Naive thymus-derived CD8-positive, alpha-beta T cell (primary cell): ENCODE measurements at regions not wholly inside any gene's neighbourhood (a gene's known extent, or its start where the extent isn't known, plus 50 kb on each side); places are given as distances from the start of the nearest gene placed in this dataset.

Experiments
- ATAC-seq, 2 donors: fragments of 150-1000 bp; cut with Tn5 transposase in 1 of 2; sonication (Bioruptor Pico), chemical (Tn5 transposase) in 1 of 2; 1 replicate in 1 of 2; 2 replicates in 1 of 2; pipeline ENCODE4 v1.10.0; 2021; ENCODE audit warnings: mild to moderate bottlenecking in 2 of 2, moderate library complexity in 2 of 2
- POLR2A ChIA-PET: fragments of 350-600 bp; sonication (Branson Sonifier 250); formaldehyde crosslinking; loops from one replicate; lab custom pipeline; 2021; ENCODE audit warnings: antibody characterized with exemption; lab: Charles Lee
- DNase-seq, 10 donors: peaks; one replicate each; pipeline versions ENCODE4 v3.0.0 to v3.0.0-alpha.2; 2020 to 2022
- H3K27ac Mint-ChIP-seq, 10 donors: one replicate each; pipeline ENCODE4 v1.8.0; 2020 to 2022; ENCODE audit warnings: mild to moderate bottlenecking in 10 of 10, mixed read lengths in 10 of 10, moderate library complexity in 4 of 10, inconsistent platforms in 1 of 10
- H3K27me3 Mint-ChIP-seq, 5 donors: one replicate each; pipeline ENCODE4 v1.8.0; 2021 to 2022; ENCODE audit warnings: mixed read lengths in 5 of 5
- H3K36me3 Mint-ChIP-seq, 3 donors: one replicate each; pipeline ENCODE4 v1.8.0; 2020 to 2022; ENCODE audit warnings: mixed read lengths in 3 of 3, mild to moderate bottlenecking in 2 of 3, inconsistent platforms in 1 of 3
- H3K4me1 Mint-ChIP-seq, 4 donors: one replicate each; pipeline ENCODE4 v1.8.0; 2021 to 2022; ENCODE audit warnings: mixed read lengths in 4 of 4
- H3K4me3 Mint-ChIP-seq, 10 donors: one replicate each; pipeline ENCODE4 v1.8.0; 2020 to 2022; ENCODE audit warnings: mild to moderate bottlenecking in 10 of 10, mixed read lengths in 10 of 10, moderate library complexity in 6 of 10, inconsistent platforms in 1 of 10
- H3K9me3 Mint-ChIP-seq, 9 donors: one replicate each; pipeline ENCODE4 v1.8.0; 2020 to 2022; ENCODE audit warnings: mixed read lengths in 9 of 9, mild to moderate bottlenecking in 3 of 9, inconsistent platforms in 1 of 9, moderate library complexity in 1 of 9

DNA sequence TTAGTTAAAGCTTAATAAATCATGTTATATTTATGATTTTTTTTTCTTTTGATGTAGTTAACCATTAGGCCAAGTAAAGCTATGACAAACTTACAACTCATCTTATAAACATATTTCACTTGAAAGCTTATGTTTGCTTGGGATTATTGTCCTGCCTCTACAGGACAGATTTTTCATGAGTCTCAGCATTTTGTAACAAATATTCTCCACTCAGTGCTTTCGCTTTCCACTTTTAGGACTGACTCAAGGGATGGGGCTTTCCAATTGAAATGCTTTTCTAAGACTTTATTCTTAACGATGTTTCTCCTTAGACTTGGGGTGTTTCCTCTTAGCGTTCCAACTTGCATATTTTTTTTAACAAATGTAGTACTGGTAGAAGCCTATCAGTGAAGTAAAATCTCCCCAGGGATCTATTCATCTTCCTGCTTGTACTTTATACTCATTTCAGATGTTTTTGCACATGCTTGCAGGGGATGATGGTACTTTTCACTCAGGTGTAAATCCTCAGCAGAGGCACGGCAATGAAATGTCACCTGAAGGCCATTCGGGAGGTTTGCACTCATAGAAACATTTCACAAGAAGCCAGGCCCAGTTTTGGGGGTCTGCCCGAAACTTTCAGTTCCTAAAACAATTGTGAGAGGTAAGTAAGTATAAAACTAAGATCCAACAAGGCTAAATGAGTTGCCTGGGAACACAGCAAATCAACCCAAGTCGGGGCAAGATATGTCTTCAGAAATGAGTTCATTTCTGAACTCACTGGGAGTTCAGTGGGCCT is 298.1 kb upstream of the FOXQ1 start:
- Mint-ChIP-seq H3K9me3 (peaks cover 0 to 13% (median 2%) of the 10 kb centered on the region in 9 donors), H3K4me1 (peaks cover 0 to 2% (median 0%) of the 10 kb centered on the region in 4 donors), H3K36me3 (no peaks in the 10 kb centered on the region), H3K4me3 (no peak overlapping the region), H3K27me3 (peaks cover 12 to 29% (median 16%) of the 10 kb centered on the region in 5 donors), H3K27ac (no peak overlapping the region)
- POLR2A ChIA-PET, result no interaction called here
- DNase-seq (no peak), ATAC-seq (no peak)

- POLR2A ChIA-PET, result no interaction called here
- H3K9me3 Mint-ChIP-seq, result peaks cover 0 to 4% (median 0%) of the 10 kb centered on the region in 9 donors
- H3K36me3 Mint-ChIP-seq, result no peaks in the 10 kb centered on the region
- no peak for ATAC-seq
- H3K27me3 Mint-ChIP-seq, result peaks cover 12 to 39% (median 25%) of the 10 kb centered on the region in 5 donors
- peaks cover 0 to 2% (median 0%) of the 10 kb centered on the region in 4 donors for H3K4me1 Mint-ChIP-seq
- DNase-seq, result no peak
- no peak overlapping the region for H3K27ac Mint-ChIP-seq
- no peak overlapping the region for H3K4me3 Mint-ChIP-seq
Observed at GRCh38 chr6:1009103-1009502, 302.8 kb upstream of the FOXQ1 start.

GRCh38 chr6:1007159-1007558 is 304.7 kb upstream of the FOXQ1 start:
- no peaks in the 10 kb centered on the region for H3K36me3 Mint-ChIP-seq
- no peak overlapping the region for H3K4me3 Mint-ChIP-seq
- H3K4me1 Mint-ChIP-seq, result peaks cover 0 to 2% (median 0%) of the 10 kb centered on the region in 4 donors
- H3K27ac Mint-ChIP-seq, result no peak overlapping the region
- peaks cover 10 to 47% (median 21%) of the 10 kb centered on the region in 5 donors for H3K27me3 Mint-ChIP-seq
- no peak for ATAC-seq
- no peak for DNase-seq
- H3K9me3 Mint-ChIP-seq, result no peaks in the 10 kb centered on the region
- POLR2A ChIA-PET, result no interaction called here

DNA sequence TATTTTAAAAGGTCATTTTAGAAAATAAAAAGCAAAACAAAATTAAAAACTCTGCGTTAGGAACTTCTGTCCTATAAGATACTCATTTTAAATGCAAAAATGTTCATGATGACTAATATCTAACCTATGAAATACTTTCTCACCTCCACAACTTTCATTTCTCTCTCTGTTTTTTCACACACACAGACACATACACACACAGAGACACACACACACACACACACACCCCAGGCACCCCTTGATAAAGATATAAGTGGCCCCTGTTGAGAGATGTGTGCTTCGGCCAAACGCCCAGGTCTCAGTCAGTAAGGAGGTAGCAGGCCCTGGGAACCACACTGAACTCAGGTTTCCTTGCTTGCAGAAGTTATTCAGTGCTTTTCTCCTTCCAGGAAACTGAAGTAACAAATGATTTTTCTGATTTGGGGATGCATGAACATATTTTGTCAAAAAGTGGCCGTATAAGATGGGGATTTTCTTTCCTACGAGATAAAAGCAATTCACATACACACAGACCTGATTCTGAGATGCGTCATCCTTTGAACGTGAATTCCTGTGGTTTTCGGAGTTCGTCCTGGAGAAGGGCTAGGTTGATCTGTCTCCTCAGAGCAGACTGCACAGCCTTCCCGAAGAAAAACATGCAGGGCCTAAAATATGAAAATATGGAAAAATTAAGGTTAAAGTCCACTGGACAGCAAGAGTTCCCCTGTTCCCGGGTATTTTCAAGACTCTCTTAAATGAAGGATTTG is 306.8 kb upstream of the FOXQ1 start:
- Mint-ChIP-seq H3K9me3 (no peaks in the 10 kb centered on the region), H3K27me3 (peaks cover 6 to 33% (median 14%) of the 10 kb centered on the region in 5 donors), H3K4me1 (peaks cover 0 to 2% (median 0%) of the 10 kb centered on the region in 4 donors), H3K36me3 (no peaks in the 10 kb centered on the region), H3K4me3 (no peak overlapping the region), H3K27ac (no peak overlapping the region)
- no peak for ATAC-seq
- POLR2A ChIA-PET, result no interaction called here
- DNase-seq, result no peak

GRCh38 chr6:1003394-1004160 is 308.3 kb upstream of the FOXQ1 start:
- Mint-ChIP-seq H3K4me3 (no peak overlapping the region), H3K27me3 (peaks cover 3 to 22% (median 14%) of the 10 kb centered on the region in 5 donors), H3K36me3 (no peaks in the 10 kb centered on the region), H3K4me1 (no peaks in the 10 kb centered on the region), H3K27ac (no peak overlapping the region), H3K9me3 (no peaks in the 10 kb centered on the region)
- no peak for ATAC-seq
- POLR2A ChIA-PET, result no interaction called here
- DNase-seq, result no peak

GRCh38 chr6:1002989-1003388 is 308.9 kb upstream of the FOXQ1 start:
- Mint-ChIP-seq H3K36me3 (no peaks in the 10 kb centered on the region), H3K27ac (no peak overlapping the region), H3K4me3 (no peak overlapping the region), H3K27me3 (peaks cover 4 to 28% (median 14%) of the 10 kb centered on the region in 5 donors), H3K4me1 (no peaks in the 10 kb centered on the region), H3K9me3 (no peaks in the 10 kb centered on the region)
- ATAC-seq, result no peak
- POLR2A ChIA-PET, result no interaction called here
- no peak for DNase-seq

DNA sequence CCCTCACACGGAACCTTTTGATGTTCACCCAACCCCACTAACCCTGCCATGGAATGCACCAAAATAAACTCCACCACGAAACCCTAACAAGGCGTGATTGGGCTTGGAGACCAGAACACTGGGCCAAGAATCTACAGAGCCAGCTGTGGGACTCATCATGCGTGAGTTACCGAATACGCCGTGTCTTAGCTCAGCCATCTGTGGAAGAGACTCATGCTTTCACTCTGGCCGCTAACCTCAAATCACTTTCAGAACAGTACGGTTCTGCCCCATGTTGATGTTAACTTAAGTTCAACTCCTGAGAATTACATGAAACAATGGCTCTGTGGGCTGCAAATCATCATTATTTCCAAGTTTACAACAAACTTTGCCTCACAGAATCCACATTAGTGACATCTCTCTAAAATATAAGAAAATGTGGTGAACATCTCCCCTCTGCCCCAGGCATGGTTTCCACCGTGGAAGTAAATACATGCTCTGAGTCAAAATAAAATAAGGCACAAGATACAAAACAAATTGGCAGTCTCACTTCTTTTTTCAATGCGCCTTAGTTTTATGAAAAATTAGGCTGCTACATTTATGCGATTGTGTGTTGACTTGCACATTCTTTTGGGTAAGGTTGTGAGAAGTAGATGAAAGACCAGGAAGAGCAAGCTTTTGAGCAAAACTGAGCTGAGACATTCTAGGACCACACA is 308.9 kb upstream of the EXOC2 start:
- POLR2A ChIA-PET, result no interaction called here
- H3K27ac Mint-ChIP-seq, result no peak overlapping the region
- H3K27me3 Mint-ChIP-seq, result peaks cover 5 to 40% (median 10%) of the 10 kb centered on the region in 5 donors
- no peaks in the 10 kb centered on the region for H3K9me3 Mint-ChIP-seq
- H3K36me3 Mint-ChIP-seq, result no peaks in the 10 kb centered on the region
- no peak for DNase-seq
- no peak for ATAC-seq
- no peak overlapping the region for H3K4me3 Mint-ChIP-seq
- no peaks in the 10 kb centered on the region for H3K4me1 Mint-ChIP-seq

- Mint-ChIP-seq H3K9me3 (no peaks in the 10 kb centered on the region), H3K27ac (no peak overlapping the region), H3K36me3 (no peaks in the 10 kb centered on the region), H3K27me3 (peaks cover 6 to 52% (median 27%) of the 10 kb centered on the region in 5 donors), H3K4me1 (no peaks in the 10 kb centered on the region), H3K4me3 (no peak overlapping the region)
- POLR2A ChIA-PET, result no interaction called here
- ATAC-seq (no peak), DNase-seq (no peak)
Observed at GRCh38 chr6:999552-999951, 306.6 kb upstream of the EXOC2 start.

DNA sequence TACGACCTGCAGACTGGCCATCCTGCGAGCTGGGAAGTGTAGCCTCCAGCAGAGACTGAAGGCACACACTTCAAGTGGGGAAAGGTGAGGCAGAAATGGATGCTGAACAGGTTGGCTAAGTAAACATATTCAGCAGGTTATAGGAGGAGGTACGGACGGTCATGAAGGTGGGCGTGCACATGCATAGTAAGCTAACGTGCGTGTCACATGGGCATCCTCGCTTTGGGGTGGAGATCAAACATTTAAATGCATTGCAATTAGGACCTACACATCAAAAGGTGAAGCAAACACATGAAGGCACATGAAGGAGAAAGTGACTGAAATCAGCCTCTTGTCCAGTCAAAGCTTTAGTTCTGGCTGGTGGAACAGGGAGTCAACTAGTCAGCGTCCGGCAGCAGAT is 305.6 kb upstream of the EXOC2 start:
- H3K9me3 Mint-ChIP-seq, result no peaks in the 10 kb centered on the region
- H3K36me3 Mint-ChIP-seq, result no peaks in the 10 kb centered on the region
- ATAC-seq (no peak), DNase-seq (no peak)
- H3K4me1 Mint-ChIP-seq, result no peaks in the 10 kb centered on the region
- H3K27ac Mint-ChIP-seq, result no peak overlapping the region
- H3K27me3 Mint-ChIP-seq, result peaks cover 6 to 57% (median 28%) of the 10 kb centered on the region in 5 donors
- H3K4me3 Mint-ChIP-seq, result no peak overlapping the region
- POLR2A ChIA-PET, result no interaction called here

- ATAC-seq (no peak), DNase-seq (no peak)
- Mint-ChIP-seq H3K27me3 (peaks cover 7 to 52% (median 26%) of the 10 kb centered on the region in 5 donors), H3K9me3 (no peaks in the 10 kb centered on the region), H3K4me1 (no peaks in the 10 kb centered on the region), H3K36me3 (no peaks in the 10 kb centered on the region), H3K27ac (no peak overlapping the region), H3K4me3 (no peak overlapping the region)
- POLR2A ChIA-PET, result no interaction called here
Observed at GRCh38 chr6:996271-996852, 303.4 kb upstream of the EXOC2 start.

DNA sequence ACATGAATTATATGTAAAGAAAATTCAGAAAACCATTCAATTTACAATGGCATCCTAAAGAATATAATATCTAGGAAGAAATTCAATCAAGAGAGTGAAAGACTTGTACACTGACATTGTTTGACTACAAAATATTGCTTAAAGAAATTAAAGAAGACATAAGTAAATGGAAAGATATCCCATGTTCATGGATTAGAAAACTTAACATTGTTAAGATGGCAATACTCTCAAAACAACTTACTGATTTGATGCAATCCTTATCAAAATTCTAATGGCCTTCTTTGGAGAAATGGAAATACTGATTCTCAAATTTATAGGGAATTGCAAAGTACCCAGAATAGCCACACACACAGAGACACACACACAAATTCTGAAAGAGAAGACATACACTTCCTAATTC is 298.3 kb upstream of the EXOC2 start:
- H3K36me3 Mint-ChIP-seq, result no peaks in the 10 kb centered on the region
- POLR2A ChIA-PET, result no interaction called here
- H3K27me3 Mint-ChIP-seq, result peaks cover 15 to 50% (median 37%) of the 10 kb centered on the region in 5 donors
- no peaks in the 10 kb centered on the region for H3K4me1 Mint-ChIP-seq
- H3K27ac Mint-ChIP-seq, result no peak overlapping the region
- H3K9me3 Mint-ChIP-seq, result peaks cover 0 to 8% (median 0%) of the 10 kb centered on the region in 9 donors
- no peak overlapping the region for H3K4me3 Mint-ChIP-seq
- DNase-seq, result no peak
- no peak for ATAC-seq

- Mint-ChIP-seq H3K4me1 (no peaks in the 10 kb centered on the region), H3K27ac (no peak overlapping the region), H3K4me3 (no peak overlapping the region), H3K36me3 (no peaks in the 10 kb centered on the region), H3K27me3 (peaks cover 15 to 42% (median 35%) of the 10 kb centered on the region in 5 donors), H3K9me3 (peaks cover 0 to 19% (median 5%) of the 10 kb centered on the region in 9 donors)
- POLR2A ChIA-PET, result no interaction called here
- ATAC-seq (no peak), DNase-seq (no peak)
Observed at GRCh38 chr6:984031-984430, 291.1 kb upstream of the EXOC2 start.
